HG03039 (cell line): ENCODE measurements at regions not wholly inside any gene's neighbourhood (a gene's known extent, or its start where the extent isn't known, plus 50 kb on each side); places are given as distances from the start of the nearest gene placed in this dataset.
"Not testable (repeated sequence)": the region's sequence is repeated elsewhere in the genome, so short reads cannot be mapped to it uniquely, and the experiment has no call there.

Experiments used
- ATAC-seq: cut with Tn5 transposase; IDR thresholded peaks from one replicate; pipeline ENCODE4 v1.9.1; 2021; ENCODE audit warnings: mild to moderate bottlenecking, moderate library complexity; ENCODE audit not compliant: unreplicated experiment

GRCh38 chr2:33696234-33696633 lies 97.1 kb upstream of the FAM98A start:
- ATAC-seq: no peak

- no peak for ATAC-seq
Measured at GRCh38 chr2:33694904-33695303, 95.8 kb upstream of the FAM98A start.

- ATAC-seq: not testable (repeated sequence)
Measured at GRCh38 chr2:33690686-33691085, 91.6 kb upstream of the FAM98A start.

- ATAC-seq: no peak
Measured at GRCh38 chr2:33681364-33681757, 82.3 kb upstream of the FAM98A start.

- no peak for ATAC-seq
Measured at GRCh38 chr2:33680644-33681363, 81.7 kb upstream of the FAM98A start.

- ATAC-seq: no peak
Measured at GRCh38 chr2:33678436-33678835, 79.3 kb upstream of the FAM98A start.

GRCh38 chr2:33673937-33674336 lies 74.8 kb upstream of the FAM98A start:
- ATAC-seq: no peak

- no peak for ATAC-seq
Measured at GRCh38 chr2:33672896-33673295, 73.8 kb upstream of the FAM98A start.

- no peak for ATAC-seq
Measured at GRCh38 chr2:33672389-33672788, 73.3 kb upstream of the FAM98A start.

GRCh38 chr2:33671198-33671597 lies 72.1 kb upstream of the FAM98A start:
- no peak for ATAC-seq

GRCh38 chr2:33670392-33670937 lies 71.4 kb upstream of the FAM98A start:
- no peak for ATAC-seq

- no peak for ATAC-seq
Measured at GRCh38 chr2:33666879-33667278, 67.8 kb upstream of the FAM98A start.

GRCh38 chr2:33665039-33665438 lies 65.9 kb upstream of the FAM98A start:
- no peak for ATAC-seq

- ATAC-seq: no peak
Measured at GRCh38 chr2:33660416-33661123, 61.5 kb upstream of the FAM98A start.

GRCh38 chr2:33655626-33656320 lies 56.7 kb upstream of the FAM98A start:
- no peak for ATAC-seq

- ATAC-seq: no peak
Measured at GRCh38 chr2:33652830-33653229, 53.7 kb upstream of the FAM98A start.

- no peak for ATAC-seq
Measured at GRCh38 chr2:33650171-33650570, 51.1 kb upstream of the FAM98A start.
